Naive thymus-derived CD4-positive, alpha-beta T cell (primary cell): ENCODE measurements at regions not wholly inside any gene's neighbourhood (a gene's known extent, or its start where the extent isn't known, plus 50 kb on each side); places are given as distances from the start of the nearest gene placed in this dataset. TPM values are rescaled to one million over a fixed set of nuclear protein-coding genes. Genes with fewer than 3 reads are reported as not detected.

Experiments
- ATAC-seq: fragments of 150-1000 bp; cut with Tn5 transposase; 2 replicates; pipeline ENCODE4 v1.10.0; 2021; ENCODE audit warnings: mild to moderate bottlenecking, moderate library complexity
- CTCF ChIA-PET: fragments of 350-600 bp; sonication (Branson Sonifier 250); formaldehyde crosslinking; loops from one replicate; lab custom pipeline; 2021; ENCODE audit warnings: antibody characterized with exemption; lab: Charles Lee
- POLR2A ChIA-PET: fragments of 350-600 bp; sonication (Branson Sonifier 250); formaldehyde crosslinking; loops from one replicate; lab custom pipeline; 2021; ENCODE audit warnings: antibody characterized with exemption, inconsistent platforms; lab: Charles Lee
- DNase-seq, 9 donors: peaks; one replicate each; pipeline versions ENCODE4 v3.0.0 to v3.0.0-alpha.2; 2020 to 2022; ENCODE audit warnings: mixed read lengths in 1 of 9
- H3K27ac ChIP-seq: one replicate; pipeline ENCODE4 v1.7.0; 2013; ENCODE audit warnings: mild to moderate bottlenecking, low read depth, low read length, moderate library complexity
- H3K27me3 ChIP-seq, 2 donors: one replicate each; pipeline ENCODE4 v1.7.0; 2013; ENCODE audit warnings: low read length in 2 of 2, mild to moderate bottlenecking in 2 of 2, moderate library complexity in 2 of 2; ENCODE audit not compliant: control insufficient read depth in 2 of 2, insufficient read depth in 2 of 2
- H3K36me3 ChIP-seq, 3 experiments: 1 replicate in 2 of 3; 2 replicates in 1 of 3; pipeline ENCODE4 v1.7.0; 2013; ENCODE audit warnings: low read length in 3 of 3, mild to moderate bottlenecking in 3 of 3, moderate library complexity in 1 of 3; ENCODE audit not compliant: insufficient read depth in 3 of 3, control insufficient read depth in 2 of 3
- H3K4me1 ChIP-seq, 2 donors: one replicate each; pipeline ENCODE4 v1.7.0; 2013; ENCODE audit warnings: low read length in 2 of 2, mild to moderate bottlenecking in 2 of 2, moderate library complexity in 1 of 2; ENCODE audit not compliant: control insufficient read depth in 2 of 2, insufficient read depth in 2 of 2
- H3K4me3 ChIP-seq: 2 replicates; pipeline ENCODE4 v1.7.0; 2013; ENCODE audit warnings: mild to moderate bottlenecking, low read length
- H3K9me3 ChIP-seq, 3 experiments: 1 replicate in 2 of 3; 2 replicates in 1 of 3; pipeline ENCODE4 v1.7.0; 2013; ENCODE audit warnings: low read length in 3 of 3; ENCODE audit not compliant: control insufficient read depth in 2 of 3
- H3K27ac Mint-ChIP-seq, 9 donors: one replicate each; pipeline ENCODE4 v1.8.0; 2020 to 2022; ENCODE audit warnings: mixed read lengths in 9 of 9, mild to moderate bottlenecking in 8 of 9, moderate library complexity in 5 of 9, inconsistent platforms in 2 of 9
- H3K27me3 Mint-ChIP-seq, 5 donors: one replicate each; pipeline ENCODE4 v1.8.0; 2021 to 2022; ENCODE audit warnings: mixed read lengths in 5 of 5, mild to moderate bottlenecking in 1 of 5
- H3K36me3 Mint-ChIP-seq, 5 donors: one replicate each; pipeline ENCODE4 v1.8.0; 2020 to 2022; ENCODE audit warnings: mixed read lengths in 5 of 5, mild to moderate bottlenecking in 3 of 5, inconsistent platforms in 1 of 5
- H3K4me1 Mint-ChIP-seq, 7 donors: one replicate each; pipeline ENCODE4 v1.8.0; 2020 to 2022; ENCODE audit warnings: mixed read lengths in 7 of 7, mild to moderate bottlenecking in 3 of 7, inconsistent platforms in 1 of 7
- H3K4me3 Mint-ChIP-seq, 10 donors: one replicate each; pipeline ENCODE4 v1.8.0; 2020 to 2022; ENCODE audit warnings: mild to moderate bottlenecking in 10 of 10, mixed read lengths in 10 of 10, moderate library complexity in 6 of 10, inconsistent platforms in 2 of 10
- H3K9me3 Mint-ChIP-seq, 11 donors: one replicate each; pipeline ENCODE4 v1.8.0; 2020 to 2022; ENCODE audit warnings: mixed read lengths in 11 of 11, mild to moderate bottlenecking in 4 of 11, inconsistent platforms in 1 of 11, moderate library complexity in 1 of 11
- intact Hi-C, 2 donors: fragments of 100-400 bp; cut with micrococcal nuclease; formaldehyde crosslinking; loops; one replicate each; pipeline ENCODE4 v1.15.1; 2023
- microRNA-seq: library from miRNA; unstranded; fragments of <30 nt; microRNA quantifications from one replicate; pipeline ENCODE4 v1.2.0, GENCODE V29; 2022; ENCODE audit warnings: borderline microRNAs expressed

- Mint-ChIP-seq H3K36me3 (no peaks in the 10 kb centered on the region), H3K4me1 (no peaks in the 10 kb centered on the region), H3K9me3 (peaks cover 3 to 16% (median 7%) of the 10 kb centered on the region in 11 donors), H3K27me3 (no peaks in the 10 kb centered on the region), H3K27ac (no peak overlapping the region), H3K4me3 (no peak overlapping the region)
- Histone ChIP-seq H3K9me3 (no peaks in the 10 kb centered on the region), H3K36me3 (no peaks in the 10 kb centered on the region), H3K4me3 (no peak overlapping the region), H3K4me1 (no peaks in the 10 kb centered on the region), H3K27me3 (no peaks in the 10 kb centered on the region), H3K27ac (no peak overlapping the region)
- POLR2A ChIA-PET: no interaction called here
- CTCF ChIA-PET: no interaction called here
- DNase-seq (no peak), ATAC-seq (no peak)
- intact Hi-C loops: no loop called here
Observed at GRCh38 chr13:57063007-57063406, 77.7 kb upstream of the PRR20A start.

GRCh38 chr13:57073983-57074382, 66.7 kb upstream of the PRR20A start:
- Mint-ChIP-seq H3K36me3 (no peaks in the 10 kb centered on the region), H3K4me1 (no peaks in the 10 kb centered on the region), H3K27me3 (no peaks in the 10 kb centered on the region), H3K27ac (no peak overlapping the region), H3K9me3 (peaks cover 0 to 5% (median 4%) of the 10 kb centered on the region in 11 donors), H3K4me3 (no peak overlapping the region)
- Histone ChIP-seq H3K4me1 (no peaks in the 10 kb centered on the region), H3K27me3 (no peaks in the 10 kb centered on the region), H3K4me3 (no peak overlapping the region), H3K27ac (no peak overlapping the region), H3K36me3 (no peaks in the 10 kb centered on the region), H3K9me3 (no peaks in the 10 kb centered on the region)
- POLR2A ChIA-PET: no interaction called here
- no peak for ATAC-seq
- intact Hi-C loops: no loop called here
- CTCF ChIA-PET: no interaction called here
- DNase-seq: no peak

GRCh38 chr13:57075588-57075987, 65.1 kb upstream of the PRR20A start:
- H3K4me3 Mint-ChIP-seq: no peak overlapping the region
- Histone ChIP-seq H3K36me3 (no peaks in the 10 kb centered on the region), H3K27me3 (no peaks in the 10 kb centered on the region), H3K9me3 (no peaks in the 10 kb centered on the region), H3K27ac (no peak overlapping the region), H3K4me3 (no peak overlapping the region), H3K4me1 (no peaks in the 10 kb centered on the region)
- H3K27ac Mint-ChIP-seq: no peak overlapping the region
- ChIA-PET CTCF (no interaction called here), POLR2A (no interaction called here)
- intact Hi-C loops: no loop called here
- peaks cover 0 to 5% (median 2%) of the 10 kb centered on the region in 11 donors for H3K9me3 Mint-ChIP-seq
- H3K27me3 Mint-ChIP-seq: no peaks in the 10 kb centered on the region
- DNase-seq (no peak), ATAC-seq (no peak)
- H3K36me3 Mint-ChIP-seq: no peaks in the 10 kb centered on the region
- no peaks in the 10 kb centered on the region for H3K4me1 Mint-ChIP-seq

- ChIA-PET CTCF (no interaction called here), POLR2A (no interaction called here)
- DNase-seq: no peak
- Mint-ChIP-seq H3K36me3 (no peaks in the 10 kb centered on the region), H3K4me1 (no peaks in the 10 kb centered on the region), H3K27ac (no peak overlapping the region), H3K9me3 (peaks cover 4 to 26% (median 7%) of the 10 kb centered on the region in 11 donors), H3K27me3 (no peaks in the 10 kb centered on the region), H3K4me3 (no peak overlapping the region)
- H3K36me3 ChIP-seq: no peaks in the 10 kb centered on the region
- H3K27me3 ChIP-seq: no peaks in the 10 kb centered on the region
- ATAC-seq: no peak
- H3K4me3 ChIP-seq: no peak overlapping the region
- no peak overlapping the region for H3K27ac ChIP-seq
- H3K9me3 ChIP-seq: no peaks in the 10 kb centered on the region
- H3K4me1 ChIP-seq: no peaks in the 10 kb centered on the region
- intact Hi-C loops: no loop called here
Observed at GRCh38 chr13:57087006-57087405, 53.7 kb upstream of the PRR20A start.

Small RNAs in the stretch of these regions (microRNA-seq; reads per million reads assigned to microRNA genes)
- gene MIR1297 (not detected), gene MIR5007 (not detected)
